Prostate gland (tissue), 2 donors: ENCODE measurements at regions not wholly inside any gene's neighbourhood (a gene's known extent, or its start where the extent isn't known, plus 50 kb on each side); places are given as distances from the start of the nearest gene placed in this dataset.

Experiments
- DNase-seq: peaks from one replicate; pipeline ENCODE4 v3.0.0-alpha.2; 2019; ENCODE audit warnings: low spot score
- H3K27ac ChIP-seq, 2 donors: fragments of 200-600 bp; sonication (generic); 2 replicates each; pipeline ENCODE4 v1.5.1; 2017 to 2019
- H3K27me3 ChIP-seq: fragments of 200-600 bp; sonication (generic); replicated peaks from 2 replicates; pipeline ENCODE4 v1.5.1; 2019; ENCODE audit not compliant: insufficient read depth
- H3K36me3 ChIP-seq, 2 donors: fragments of 200-600 bp; sonication (generic); 1 replicate in 1 of 2; 2 replicates in 1 of 2; pipeline versions ENCODE4 v1.5.1 to v1.8.1; 2017 to 2019
- H3K4me1 ChIP-seq: fragments of 200-600 bp; sonication (generic); replicated peaks from 2 replicates; pipeline ENCODE4 v1.5.1; 2019
- H3K4me3 ChIP-seq, 2 donors: fragments of 200-600 bp; sonication (generic); 2 replicates each; pipeline ENCODE4 v1.5.1; 2017 to 2019
- H3K9me3 ChIP-seq: fragments of 200-600 bp; sonication (generic); 2 replicates; pipeline ENCODE4 v1.5.1; 2017
- POLR2A ChIP-seq: fragments of 450-650 bp; IDR thresholded peaks from one replicate; pipeline ENCODE4 v1.6.1; 2016; ENCODE audit warnings: antibody characterized with exemption, mild to moderate bottlenecking
- POLR2AphosphoS5 ChIP-seq: sonication (generic); formaldehyde crosslinking; IDR thresholded peaks from one replicate; pipeline ENCODE4 v1.6.1; 2017; ENCODE audit warnings: antibody characterized with exemption
- WGBS: methylation state at CpG from one replicate; pipeline ENCODE4 v1.1.5; 2018; 5-methylcytosine and 5-hydroxymethylcytosine counted together
- intact Hi-C: fragments of 100-400 bp; cut with DNase I; formaldehyde crosslinking; loops from one replicate; pipeline ENCODE4 v1.14.2; 2022
- TF ChIP-seq, protein P1 (sequence below), 4 experiments: fragments of 200-600 bp in 2 of 4; fragments of 450-650 bp in 2 of 4; sonication (generic) in 2 of 4; IDR thresholded peaks; 1 replicate in 3 of 4; 2 replicates in 1 of 4; pipeline ENCODE4 v1.5.1; 2016 to 2019; ENCODE audit warnings: antibody characterized with exemption in 4 of 4, mild to moderate bottlenecking in 2 of 4, moderate library complexity in 2 of 4

- no peaks in the 10 kb centered on the region for H3K27me3 ChIP-seq
- no peaks in the 10 kb centered on the region for H3K36me3 ChIP-seq
- DNase-seq = no peak
- intact Hi-C loops = no loop called here
- no peaks in the 10 kb centered on the region for H3K4me1 ChIP-seq
- WGBS = 92% methylated on average over 14 of the region's 14 CpGs
- no peak for TF ChIP-seq POLR2A
- TF ChIP-seq POLR2AphosphoS5 = no peak
- TF ChIP-seq, protein P1, sequence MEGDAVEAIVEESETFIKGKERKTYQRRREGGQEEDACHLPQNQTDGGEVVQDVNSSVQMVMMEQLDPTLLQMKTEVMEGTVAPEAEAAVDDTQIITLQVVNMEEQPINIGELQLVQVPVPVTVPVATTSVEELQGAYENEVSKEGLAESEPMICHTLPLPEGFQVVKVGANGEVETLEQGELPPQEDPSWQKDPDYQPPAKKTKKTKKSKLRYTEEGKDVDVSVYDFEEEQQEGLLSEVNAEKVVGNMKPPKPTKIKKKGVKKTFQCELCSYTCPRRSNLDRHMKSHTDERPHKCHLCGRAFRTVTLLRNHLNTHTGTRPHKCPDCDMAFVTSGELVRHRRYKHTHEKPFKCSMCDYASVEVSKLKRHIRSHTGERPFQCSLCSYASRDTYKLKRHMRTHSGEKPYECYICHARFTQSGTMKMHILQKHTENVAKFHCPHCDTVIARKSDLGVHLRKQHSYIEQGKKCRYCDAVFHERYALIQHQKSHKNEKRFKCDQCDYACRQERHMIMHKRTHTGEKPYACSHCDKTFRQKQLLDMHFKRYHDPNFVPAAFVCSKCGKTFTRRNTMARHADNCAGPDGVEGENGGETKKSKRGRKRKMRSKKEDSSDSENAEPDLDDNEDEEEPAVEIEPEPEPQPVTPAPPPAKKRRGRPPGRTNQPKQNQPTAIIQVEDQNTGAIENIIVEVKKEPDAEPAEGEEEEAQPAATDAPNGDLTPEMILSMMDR (IDR thresholded peaks at IDR 0.05) = no peak
- no peaks in the 10 kb centered on the region for H3K9me3 ChIP-seq
- no peak overlapping the region for H3K4me3 ChIP-seq
- no peak overlapping the region for H3K27ac ChIP-seq
These were observed 409.7 kb downstream of the SHANK2 start for GRCh38 chr11:70842701-70843100.

- no peaks in the 10 kb centered on the region for H3K36me3 ChIP-seq
- intact Hi-C loops = no loop called here
These were observed 408.5 kb downstream of the SHANK2 start for GRCh38 chr11:70843906-70844305.

DNA sequence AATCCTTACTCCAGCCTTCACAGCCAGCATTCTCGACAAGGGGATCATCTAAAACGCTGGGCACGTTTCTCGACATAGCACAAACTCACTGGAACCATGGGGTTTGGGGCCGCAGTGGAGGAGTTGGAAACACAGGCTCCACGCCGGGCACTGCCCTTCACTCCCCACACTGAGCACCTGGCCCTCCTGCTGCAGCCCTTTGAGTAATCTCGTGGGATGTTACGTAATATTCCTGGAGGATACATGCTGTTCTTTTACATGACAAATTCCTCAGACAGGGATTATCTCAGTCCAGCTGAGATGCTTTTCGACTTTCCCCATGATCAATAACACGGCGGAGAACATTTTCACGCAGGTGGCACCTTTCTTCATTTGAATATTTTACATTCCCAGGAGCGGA is 408.0 kb downstream of the SHANK2 start:
- Histone ChIP-seq H3K4me1 (no peaks in the 10 kb centered on the region), H3K27me3 (no peaks in the 10 kb centered on the region), H3K9me3 (no peaks in the 10 kb centered on the region), H3K4me3 (no peak overlapping the region), H3K36me3 (no peaks in the 10 kb centered on the region), H3K27ac (no peak overlapping the region)
- TF ChIP-seq, protein P1 (IDR thresholded peaks at IDR 0.05) = no peak
- no peak for TF ChIP-seq POLR2AphosphoS5
- no peak for TF ChIP-seq POLR2A
- intact Hi-C loops = no loop called here
- 84% methylated on average over 14 of the region's 14 CpGs for WGBS
- DNase-seq = no peak

More at GRCh38 chr11:70843906-70844305, 408.5 kb downstream of the SHANK2 start:
- Histone ChIP-seq H3K4me1 (no peaks in the 10 kb centered on the region), H3K27ac (no peak overlapping the region), H3K27me3 (no peaks in the 10 kb centered on the region), H3K9me3 (no peaks in the 10 kb centered on the region), H3K4me3 (no peak overlapping the region)
- no peak for DNase-seq
- WGBS = 93% methylated on average over 6 of the region's 6 CpGs
- TF ChIP-seq POLR2AphosphoS5 = no peak
- no peak for TF ChIP-seq POLR2A
- TF ChIP-seq, protein P1 (IDR thresholded peaks at IDR 0.05) = no peak

- 49% methylated on average over 16 of the region's 16 CpGs for WGBS
These were observed 406.8 kb downstream of the SHANK2 start for GRCh38 chr11:70845591-70846041.

More at GRCh38 chr11:70845591-70846041, 406.8 kb downstream of the SHANK2 start:
- Histone ChIP-seq H3K9me3 (no peaks in the 10 kb centered on the region), H3K4me3 (no peak overlapping the region), H3K27me3 (no peaks in the 10 kb centered on the region), H3K36me3 (no peaks in the 10 kb centered on the region), H3K4me1 (no peaks in the 10 kb centered on the region), H3K27ac (no peak overlapping the region)
- intact Hi-C loops = no loop called here
- TF ChIP-seq POLR2A = no peak
- no peak for TF ChIP-seq POLR2AphosphoS5
- TF ChIP-seq, protein P1 (IDR thresholded peaks at IDR 0.05) = no peak
- DNase-seq = no peak
